ENCODE measurements at regions not wholly inside any gene's neighbourhood (a gene's known extent, or its start where the extent isn't known, plus 50 kb on each side); places are given as distances from the start of the nearest gene placed in this dataset.

DNA sequence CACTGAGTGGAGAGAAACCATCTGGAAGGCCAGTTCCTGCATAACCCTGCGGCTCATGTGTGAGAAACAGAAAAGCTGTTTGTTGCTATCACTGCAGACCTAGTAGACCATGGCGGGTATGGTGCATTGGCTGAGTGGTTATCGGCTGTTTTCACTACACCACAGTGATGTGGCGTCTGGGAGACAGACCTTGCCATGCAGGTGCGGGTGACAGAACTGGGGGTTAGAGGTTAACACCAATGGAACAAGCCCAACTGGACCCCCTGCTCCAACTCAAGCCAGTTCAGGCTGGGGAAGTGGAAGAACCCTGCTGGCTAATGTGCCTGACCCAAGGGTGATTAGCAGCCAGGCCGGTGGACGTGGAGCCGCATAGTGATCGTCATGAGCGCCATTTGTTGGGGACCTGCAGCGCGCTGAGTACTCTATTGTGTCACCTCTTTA, 91.9 kb downstream of the IRF8 start:
- no peak for DNase-seq

GRCh38 chr16:85991425-85991824, 92.5 kb downstream of the IRF8 start:
- no peak for DNase-seq

DNA sequence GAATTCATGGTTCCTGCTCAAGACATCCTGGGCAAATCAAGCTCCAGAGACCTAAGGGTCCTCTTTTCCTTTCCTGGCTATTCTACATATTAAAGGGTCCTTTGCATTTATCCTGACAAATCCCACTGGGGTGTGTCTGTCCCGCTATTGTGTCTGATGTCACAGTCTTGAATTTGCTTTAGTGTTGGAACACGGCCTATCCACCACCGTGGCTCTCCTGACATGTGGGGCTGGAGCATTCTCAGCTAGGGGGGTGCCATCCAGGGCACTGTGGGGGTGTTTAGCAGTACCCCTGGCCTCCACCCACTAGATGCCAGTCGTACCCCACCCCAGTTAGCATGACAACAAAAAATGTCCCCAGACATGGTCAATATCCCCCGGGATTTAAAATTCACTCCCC, 92.9 kb downstream of the IRF8 start:
- no peak for DNase-seq

DNA sequence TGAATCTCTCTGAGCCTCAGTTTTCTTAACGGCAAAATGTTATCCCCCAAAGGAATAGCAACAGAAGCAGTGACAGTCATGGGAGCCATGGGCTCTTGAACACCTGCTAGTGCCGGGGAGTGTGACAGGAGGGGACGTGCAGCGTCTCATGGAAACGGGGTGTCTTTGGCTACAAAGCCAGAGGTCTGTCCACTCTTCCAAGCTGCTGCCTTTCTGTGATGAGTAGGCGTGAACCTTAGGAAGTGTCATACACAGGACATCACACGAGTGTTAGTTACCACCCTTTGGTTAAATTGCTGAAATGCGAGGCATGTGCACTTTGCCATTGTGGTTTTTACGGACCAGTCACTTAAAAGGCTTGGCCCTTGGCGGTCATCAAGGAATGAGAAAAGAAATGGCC, 93.4 kb downstream of the IRF8 start:
- no peak for DNase-seq

DNA sequence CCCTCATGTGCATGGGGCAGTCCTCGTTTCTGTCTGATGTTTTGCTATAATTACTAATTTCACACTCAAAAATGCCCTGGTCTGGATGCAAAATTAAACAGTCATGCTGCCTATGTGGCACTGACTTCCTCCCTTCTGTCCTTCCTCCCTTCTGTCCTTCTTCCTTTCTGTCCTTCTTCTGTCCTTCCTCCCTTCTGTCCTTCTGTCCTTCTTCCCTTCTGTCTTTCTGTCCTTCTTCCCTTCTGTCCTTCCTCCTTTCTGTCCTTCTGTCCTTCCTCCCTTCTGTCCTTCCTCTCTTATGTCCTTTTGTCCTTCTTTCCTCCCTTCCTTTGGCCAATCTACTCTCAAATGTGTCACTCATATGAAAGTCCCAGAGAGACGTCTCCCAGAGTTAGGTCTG, 93.8 kb downstream of the IRF8 start:
- no peak for DNase-seq

- no peak for DNase-seq
These were observed 95.8 kb downstream of the IRF8 start for GRCh38 chr16:85994492-85995490.

DNA sequence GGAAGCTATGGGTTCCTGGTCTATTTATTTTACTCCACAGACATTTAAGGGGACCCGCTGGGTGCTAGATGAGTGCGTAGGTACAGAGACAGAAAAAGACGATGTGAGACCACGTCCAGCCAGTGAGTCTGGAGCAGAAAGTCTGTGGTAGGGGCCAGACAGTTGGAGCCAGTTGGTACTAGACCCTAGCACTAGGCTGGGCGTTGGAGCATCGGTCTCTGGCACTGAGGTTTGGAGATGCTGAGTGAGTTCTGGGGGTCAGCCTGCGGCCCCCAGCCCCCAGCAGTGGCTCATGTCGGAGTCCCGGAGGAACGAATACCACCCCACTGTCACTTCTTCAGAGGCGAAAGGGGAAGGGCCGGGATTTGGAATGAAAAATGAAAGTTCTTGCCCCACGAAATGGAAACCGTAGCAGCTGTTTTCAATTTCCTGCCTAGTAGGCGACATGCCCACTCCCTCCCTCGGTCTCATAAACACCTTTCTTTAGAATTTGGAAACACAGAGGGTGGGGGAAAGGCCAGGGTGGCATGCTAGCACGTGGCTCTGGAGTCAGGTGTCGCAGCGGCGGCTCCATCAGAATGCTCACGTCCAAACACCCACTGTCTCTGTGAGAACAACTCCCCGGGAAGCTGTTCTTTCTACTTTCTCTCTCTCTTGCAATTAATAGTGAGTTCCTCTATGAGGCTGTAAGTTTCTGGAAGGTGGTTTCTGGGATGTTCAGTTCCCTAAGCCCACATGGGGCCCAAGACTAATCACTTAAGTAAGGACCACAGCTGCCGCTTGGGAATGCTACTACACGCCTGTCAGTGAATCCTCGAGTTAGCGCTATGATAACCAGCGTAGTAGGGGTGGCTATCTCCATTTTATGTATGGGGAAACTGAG, 96.8 kb downstream of the IRF8 start:
- DNase-seq: peak; percentile 74

DNA sequence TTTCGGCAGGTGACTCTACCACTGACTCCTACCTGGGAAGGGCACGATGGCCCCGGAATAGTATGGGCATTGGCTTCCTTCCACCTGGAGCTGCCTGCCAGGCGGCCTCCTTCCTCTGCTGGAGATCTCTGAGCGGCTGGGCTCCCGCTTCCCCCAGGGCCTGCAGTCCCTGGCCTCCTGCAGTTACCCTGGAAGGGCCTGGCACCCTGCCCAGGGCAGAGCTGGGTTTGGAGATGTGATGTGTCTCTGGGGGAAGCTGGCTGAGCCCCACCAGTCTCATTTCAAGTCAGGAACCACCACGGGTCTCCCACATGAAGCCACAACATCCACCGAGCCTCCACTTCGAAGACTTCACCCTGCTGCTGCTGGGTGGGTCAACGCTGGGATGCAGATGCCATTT, 97.9 kb downstream of the IRF8 start:
- DNase-seq: no peak

DNA sequence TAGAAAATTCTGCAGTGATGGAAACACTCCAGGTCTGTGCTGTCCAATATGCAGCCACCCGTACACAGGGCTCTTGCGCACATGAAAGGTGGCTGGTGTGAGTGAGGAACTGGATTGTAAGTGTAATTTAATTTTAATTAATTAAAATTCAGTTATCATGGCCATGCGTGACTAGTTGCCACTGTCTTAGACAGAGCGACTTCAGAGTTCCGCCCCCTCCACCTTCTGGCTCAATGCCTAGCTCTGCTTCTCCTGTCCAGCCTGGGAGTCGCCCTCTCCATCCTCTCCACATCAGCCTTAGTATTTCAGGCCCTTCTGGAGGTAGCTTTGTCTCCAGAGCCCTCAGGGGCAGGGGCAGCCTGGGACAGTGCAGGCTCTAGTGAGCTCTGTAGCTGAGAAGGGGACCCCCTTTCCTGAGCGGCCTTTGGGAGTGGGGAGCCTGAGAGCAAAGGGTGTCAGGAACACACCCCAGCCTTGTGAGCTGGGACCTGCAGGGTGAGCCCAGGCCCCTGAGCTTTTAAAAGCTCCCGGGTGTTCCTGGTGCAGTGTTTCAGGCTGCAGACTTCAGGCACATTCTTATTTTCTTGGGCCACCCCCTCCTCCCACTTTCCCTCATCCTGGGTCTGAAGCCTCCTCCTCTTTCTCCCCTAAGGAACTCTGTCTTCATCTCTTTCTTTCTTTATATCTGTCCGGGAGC, 99.4 kb downstream of the IRF8 start:
- no peak for DNase-seq

- peak; percentile 44 for DNase-seq
These were observed 100.1 kb downstream of the IRF8 start for GRCh38 chr16:85998868-85999729.

- no peak for DNase-seq
These were observed 100.8 kb downstream of the IRF8 start for GRCh38 chr16:85999778-86000177.

DNA sequence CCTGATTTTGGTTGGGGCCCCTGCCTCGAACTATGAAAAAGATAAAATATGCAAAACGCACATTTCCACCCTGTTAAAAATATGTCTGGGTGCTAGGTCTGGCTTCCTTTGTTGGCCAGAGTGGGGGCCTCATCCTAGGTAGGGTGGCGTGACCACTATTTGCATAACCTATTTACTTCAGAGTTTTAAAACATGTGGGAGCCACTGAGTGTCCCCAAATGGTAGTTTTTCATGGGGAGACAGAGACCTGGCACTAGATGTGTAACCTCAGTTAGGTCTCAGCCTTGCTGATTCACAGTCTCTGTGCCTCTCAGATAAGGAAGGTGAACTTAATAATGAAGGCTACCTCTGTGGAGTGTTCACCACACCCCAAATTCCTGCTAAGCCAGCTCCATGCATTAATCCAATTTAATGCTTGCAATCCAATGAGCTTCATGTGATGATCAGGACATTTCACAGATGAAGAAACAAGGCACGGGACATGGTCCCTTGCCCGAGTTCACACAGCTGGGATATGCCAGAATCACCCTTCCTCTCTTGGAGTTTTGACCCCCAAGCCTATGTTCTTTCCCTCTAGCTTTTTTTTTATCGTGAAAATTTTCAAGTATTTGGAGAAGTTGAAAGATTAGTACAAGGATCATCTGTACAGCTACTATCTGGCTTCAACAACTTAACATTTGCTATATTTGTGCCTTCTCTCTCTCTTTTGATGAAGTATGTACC, 103.4 kb downstream of the IRF8 start:
- DNase-seq: no peak

GRCh38 chr16:86007524-86007923, 108.6 kb downstream of the IRF8 start:
- no peak for DNase-seq

DNA sequence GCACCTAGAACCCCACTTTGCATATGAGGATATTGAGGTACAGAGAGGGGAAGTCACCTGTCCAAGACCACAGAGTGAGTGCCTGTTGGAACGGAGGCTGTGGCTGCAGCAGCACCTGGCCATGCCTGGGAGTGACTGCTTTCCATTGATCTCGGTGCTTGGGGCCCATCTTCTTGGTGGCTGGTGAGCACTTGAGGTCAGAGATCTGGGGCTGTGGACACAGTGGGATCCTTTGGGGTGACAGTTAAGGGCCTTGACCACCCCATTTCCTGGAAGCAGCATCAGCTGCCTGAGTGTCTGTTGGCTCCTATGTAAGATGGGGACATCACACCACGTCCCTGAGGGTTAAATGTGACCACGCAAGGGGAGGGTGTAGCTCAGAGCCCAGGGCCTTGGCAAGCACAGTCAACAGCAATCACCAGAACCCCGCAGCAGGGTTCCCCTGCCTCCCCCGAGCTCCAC, 111.7 kb downstream of the IRF8 start:
- no peak for DNase-seq

GRCh38 chr16:86011532-86011931, 112.6 kb downstream of the IRF8 start:
- no peak for DNase-seq

DNA sequence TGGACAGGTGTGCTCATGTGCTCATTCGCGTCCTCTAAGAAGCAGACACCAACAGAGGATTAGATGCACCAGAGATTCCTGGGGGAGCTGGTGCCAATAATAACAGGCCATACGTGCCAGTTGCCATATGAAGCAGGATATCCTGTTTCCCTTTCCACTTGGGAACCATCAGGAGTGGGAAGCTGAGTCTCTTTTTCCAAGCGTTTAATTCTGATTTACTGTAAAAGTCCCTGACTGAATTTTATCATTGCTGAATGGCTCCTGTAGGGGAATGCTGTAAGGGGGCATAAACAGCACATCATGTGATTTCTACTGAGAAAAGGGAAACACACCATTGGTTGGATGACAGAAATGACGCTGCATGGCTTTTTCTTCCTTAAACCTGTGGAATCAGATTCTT, 113.3 kb downstream of the IRF8 start:
- DNase-seq: no peak

DNA sequence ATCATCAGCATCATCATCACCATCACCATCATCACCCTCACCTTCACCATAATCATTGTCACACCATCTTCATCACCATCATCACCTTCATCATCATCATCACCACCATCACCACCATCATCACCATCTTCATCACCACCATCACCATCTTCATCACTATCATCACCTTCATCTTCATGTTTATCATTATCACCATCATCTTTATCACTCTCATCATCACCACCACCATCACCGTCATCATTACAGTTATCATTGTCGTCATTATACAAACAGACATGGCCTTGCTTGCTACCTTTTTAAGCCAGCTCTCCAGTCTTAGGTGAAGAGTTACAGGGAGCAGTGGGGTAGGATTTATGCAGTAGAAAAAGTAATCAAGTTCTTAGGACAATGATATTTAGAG, 114.9 kb downstream of the IRF8 start:
- DNase-seq: no peak

DNA sequence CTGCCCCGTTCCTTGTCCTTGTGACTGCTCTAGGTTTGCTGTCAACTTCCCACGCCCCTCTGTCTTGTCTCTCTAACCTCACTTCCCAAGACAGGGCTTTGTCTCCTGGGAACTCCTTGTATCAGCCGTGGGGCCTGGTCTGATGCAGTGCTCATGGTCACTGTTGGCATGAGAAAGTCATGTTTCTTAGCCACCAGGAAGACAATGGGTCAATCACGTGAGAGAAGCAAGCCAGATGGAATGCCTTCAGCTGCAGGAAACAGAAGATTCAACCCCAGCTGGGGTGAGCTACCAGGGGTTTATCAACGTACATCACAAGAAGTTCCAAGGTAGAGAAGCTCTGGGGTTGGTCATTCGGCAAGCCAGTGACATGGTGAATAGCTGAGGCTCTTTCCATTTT, 116.6 kb downstream of the IRF8 start:
- DNase-seq: no peak

DNA sequence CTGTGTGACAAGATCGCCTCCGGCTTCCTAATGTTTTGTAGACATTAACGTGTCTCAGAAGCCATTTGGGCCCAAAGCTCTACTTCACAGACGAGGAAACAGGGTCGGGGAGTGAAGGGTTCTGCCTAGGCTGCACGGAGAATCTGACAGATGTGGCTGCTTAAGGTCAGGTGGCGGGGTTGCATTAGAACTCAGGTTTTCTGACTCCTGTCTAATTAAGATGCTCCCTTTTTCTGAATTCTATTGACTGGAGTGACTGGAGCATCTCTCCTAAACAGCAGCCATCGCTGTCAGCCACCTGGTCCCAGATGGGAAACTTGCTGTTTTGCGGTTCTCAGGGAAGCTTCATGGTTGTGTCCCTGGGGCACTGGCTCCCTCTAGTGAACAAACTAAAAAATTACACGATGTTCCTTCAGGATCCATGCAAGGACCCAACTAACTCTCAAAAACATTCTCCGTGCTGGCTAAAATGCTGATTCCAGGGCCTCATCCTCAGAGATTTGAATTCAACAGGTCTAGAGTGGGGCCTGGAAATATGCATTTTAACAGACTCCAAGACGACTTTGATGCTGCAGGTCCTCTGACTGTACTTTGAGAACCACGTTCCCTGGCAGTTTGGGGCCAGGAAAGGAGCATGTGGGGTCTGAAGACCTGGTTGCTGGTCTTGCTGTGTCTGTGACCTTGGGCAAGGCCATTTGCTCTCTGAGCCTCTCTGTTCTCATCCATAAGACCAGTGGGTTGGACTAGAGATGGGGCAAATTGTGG, 117.4 kb downstream of the IRF8 start:
- DNase-seq: peak; percentile 51

GRCh38 chr16:86018071-86018470, 119.1 kb downstream of the IRF8 start:
- no peak for DNase-seq
